ENCODE measurements at regions not wholly inside any gene's neighbourhood (a gene's known extent, or its start where the extent isn't known, plus 50 kb on each side); places are given as distances from the start of the nearest gene placed in this dataset.

GRCh38 chr1:163877016-163877415 is 555.3 kb downstream of the NUF2 start:
- CTCF ChIA-PET = interaction anchor here (1.4 kb wide), 1 partner anchor 12 kb away, joined by 3 read pairs; no protein-coding TSS in a partner anchor

GRCh38 chr1:163885510-163885909 is 563.8 kb downstream of the NUF2 start:
- no peak for DNase-seq (ENCODE audit: extremely low spot score)
- ChIA-PET CTCF (interaction anchor here (1.3 kb wide), 1 partner anchor 10 kb away, joined by 3 read pairs; no protein-coding TSS in a partner anchor), POLR2A (no interaction called here)
- TF ChIP-seq, protein P1, sequence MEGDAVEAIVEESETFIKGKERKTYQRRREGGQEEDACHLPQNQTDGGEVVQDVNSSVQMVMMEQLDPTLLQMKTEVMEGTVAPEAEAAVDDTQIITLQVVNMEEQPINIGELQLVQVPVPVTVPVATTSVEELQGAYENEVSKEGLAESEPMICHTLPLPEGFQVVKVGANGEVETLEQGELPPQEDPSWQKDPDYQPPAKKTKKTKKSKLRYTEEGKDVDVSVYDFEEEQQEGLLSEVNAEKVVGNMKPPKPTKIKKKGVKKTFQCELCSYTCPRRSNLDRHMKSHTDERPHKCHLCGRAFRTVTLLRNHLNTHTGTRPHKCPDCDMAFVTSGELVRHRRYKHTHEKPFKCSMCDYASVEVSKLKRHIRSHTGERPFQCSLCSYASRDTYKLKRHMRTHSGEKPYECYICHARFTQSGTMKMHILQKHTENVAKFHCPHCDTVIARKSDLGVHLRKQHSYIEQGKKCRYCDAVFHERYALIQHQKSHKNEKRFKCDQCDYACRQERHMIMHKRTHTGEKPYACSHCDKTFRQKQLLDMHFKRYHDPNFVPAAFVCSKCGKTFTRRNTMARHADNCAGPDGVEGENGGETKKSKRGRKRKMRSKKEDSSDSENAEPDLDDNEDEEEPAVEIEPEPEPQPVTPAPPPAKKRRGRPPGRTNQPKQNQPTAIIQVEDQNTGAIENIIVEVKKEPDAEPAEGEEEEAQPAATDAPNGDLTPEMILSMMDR (IDR thresholded peaks at IDR 0.05; ENCODE audit: control extremely low read depth, extremely low read depth, low read depth, missing control alignments) = no peak

More at GRCh38 chr1:163877016-163877415, 555.3 kb downstream of the NUF2 start:
- POLR2A ChIA-PET = no interaction called here
- DNase-seq (ENCODE audit: extremely low spot score) = no peak
- TF ChIP-seq, protein P1 (IDR thresholded peaks at IDR 0.05; ENCODE audit: control extremely low read depth, extremely low read depth, low read depth, missing control alignments) = no peak

DNA sequence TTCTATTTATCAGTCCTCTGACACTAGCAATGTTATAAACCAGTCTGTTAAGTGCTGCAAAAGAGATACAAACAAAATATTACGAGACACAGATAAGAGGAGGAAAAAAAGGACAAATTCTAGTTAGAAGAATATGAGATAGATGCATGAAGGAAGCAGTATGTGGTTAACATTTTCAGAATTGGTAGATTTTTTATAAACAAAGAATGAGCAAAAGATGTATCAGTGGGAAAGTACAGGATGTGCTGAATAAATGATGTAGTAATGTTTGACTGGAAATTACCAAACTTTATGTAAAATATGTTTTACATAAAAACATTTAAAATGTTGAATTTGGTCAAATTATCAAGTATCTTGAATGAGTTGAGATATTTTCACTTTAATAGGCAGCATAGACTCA is 574.2 kb downstream of the NUF2 start:
- ChIA-PET POLR2A (no interaction called here), CTCF (interaction anchor here (0.8 kb wide), 1 partner anchor 10 kb away, joined by 3 read pairs; no protein-coding TSS in a partner anchor)
- TF ChIP-seq, protein P1 (IDR thresholded peaks at IDR 0.05; ENCODE audit: control extremely low read depth, extremely low read depth, low read depth, missing control alignments) = no peak

DNA sequence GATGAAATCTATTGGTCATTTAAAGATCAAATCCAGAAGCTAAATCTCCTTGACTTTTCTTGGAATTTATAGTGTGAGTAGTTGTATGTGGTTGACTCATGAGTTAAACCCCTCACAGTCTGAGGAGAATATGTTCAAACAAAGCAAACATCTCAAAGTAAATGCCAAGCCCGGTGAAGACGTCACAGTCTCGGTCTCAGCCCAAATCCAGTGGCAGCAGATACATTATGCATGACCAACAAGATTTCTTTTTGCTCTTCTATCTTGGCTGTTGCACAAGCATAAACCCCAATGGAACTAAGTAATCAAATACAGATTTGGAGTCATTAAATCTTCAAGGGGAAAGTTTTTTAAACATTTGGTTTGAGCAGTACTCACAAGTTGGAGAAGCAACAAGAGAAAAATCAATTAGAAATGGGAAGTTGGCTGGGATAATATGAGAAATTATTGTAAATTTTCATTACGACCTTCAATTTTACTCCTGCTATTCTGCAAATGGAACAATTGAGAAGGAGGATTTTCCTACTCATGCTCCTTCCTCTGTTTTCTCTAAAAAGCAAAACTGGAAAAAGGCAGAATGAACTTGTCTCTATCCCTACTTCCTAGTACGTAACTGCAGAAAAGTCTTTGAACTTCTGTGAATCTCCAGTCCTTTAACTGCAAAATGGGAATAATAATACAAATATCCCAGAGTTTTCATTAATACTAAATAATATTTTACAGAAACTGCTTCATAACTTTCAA is 575.8 kb downstream of the NUF2 start:
- no peak for DNase-seq (ENCODE audit: extremely low spot score)
- ChIA-PET CTCF (no interaction called here), POLR2A (interaction anchor here (0.6 kb wide), 1 partner anchor 744 kb away, joined by 4 read pairs; no protein-coding TSS in a partner anchor)
- TF ChIP-seq, protein P1 (IDR thresholded peaks at IDR 0.05; ENCODE audit: control extremely low read depth, extremely low read depth, low read depth, missing control alignments) = no peak

More for the DNA sequence above, 574.2 kb downstream of the NUF2 start:
- DNase-seq (ENCODE audit: extremely low spot score) = no peak

GRCh38 chr1:163906283-163906682 is 584.5 kb downstream of the NUF2 start:
- CTCF ChIA-PET = no interaction called here
- TF ChIP-seq, protein P1 (IDR thresholded peaks at IDR 0.05; ENCODE audit: control extremely low read depth, extremely low read depth, low read depth, missing control alignments) = no peak
- POLR2A ChIA-PET = no interaction called here
- no peak for DNase-seq (ENCODE audit: extremely low spot score)

GRCh38 chr1:163912170-163912884 is 590.6 kb downstream of the NUF2 start:
- no peak for DNase-seq (ENCODE audit: extremely low spot score)
- ChIA-PET POLR2A (no interaction called here), CTCF (no interaction called here)
- TF ChIP-seq, protein P1 (IDR thresholded peaks at IDR 0.05; ENCODE audit: control extremely low read depth, extremely low read depth, low read depth, missing control alignments) = no peak
